Liver (tissue), 7 donors: ENCODE measurements at regions not wholly inside any gene's neighbourhood (a gene's known extent, or its start where the extent isn't known, plus 50 kb on each side); places are given as distances from the start of the nearest gene placed in this dataset.

Experiments used
- DNase-seq: peaks from one replicate; pipeline ENCODE4 v3.0.0-alpha.2; 2017; ENCODE audit warnings: low spot score
- H3K27ac ChIP-seq, 2 donors: one replicate each; pipeline ENCODE4 v1.7.0; 2013; ENCODE audit warnings: inconsistent platforms in 2 of 2, low read length in 2 of 2, control low read depth in 1 of 2, low read depth in 1 of 2, mild to moderate bottlenecking in 1 of 2
- H3K27me3 ChIP-seq, 4 donors: one replicate each; pipeline versions ENCODE4 v1.6.1 to v1.7.0; 2013; ENCODE audit warnings: low read length in 3 of 4, inconsistent platforms in 1 of 4, mild to moderate bottlenecking in 1 of 4, moderate library complexity in 1 of 4; ENCODE audit not compliant: control insufficient read depth in 4 of 4, insufficient read depth in 4 of 4
- H3K36me3 ChIP-seq, 4 donors: one replicate each; pipeline versions ENCODE4 v1.6.1 to v1.7.0; 2013; ENCODE audit warnings: low read length in 3 of 4, mild to moderate bottlenecking in 3 of 4, low read depth in 1 of 4, moderate library complexity in 1 of 4; ENCODE audit not compliant: control insufficient read depth in 4 of 4, insufficient read depth in 3 of 4
- H3K4me1 ChIP-seq, 4 donors: one replicate each; pipeline versions ENCODE4 v1.6.1 to v1.7.0; 2013; ENCODE audit warnings: low read length in 3 of 4, mild to moderate bottlenecking in 3 of 4, moderate library complexity in 1 of 4; ENCODE audit not compliant: control insufficient read depth in 4 of 4, insufficient read depth in 4 of 4
- H3K4me3 ChIP-seq, 3 donors: one replicate each; pipeline versions ENCODE4 v1.6.1 to v1.7.0; 2013; ENCODE audit warnings: low read length in 3 of 3, control low read depth in 1 of 3, low read depth in 1 of 3, mild to moderate bottlenecking in 1 of 3
- H3K9ac ChIP-seq, 2 donors: one replicate each; pipeline ENCODE4 v1.7.0; 2013; ENCODE audit warnings: low read length in 2 of 2, mild to moderate bottlenecking in 2 of 2, moderate library complexity in 2 of 2, control low read depth in 1 of 2, low read depth in 1 of 2
- H3K9me3 ChIP-seq, 4 donors: one replicate each; pipeline versions ENCODE4 v1.6.1 to v1.7.0; 2013; ENCODE audit warnings: low read length in 3 of 4; ENCODE audit not compliant: control insufficient read depth in 4 of 4
- ATF3 ChIP-seq: IDR thresholded peaks from 2 replicates; pipeline ENCODE4 v1.6.1; 2016; ENCODE audit warnings: antibody characterized with exemption
- CTCF ChIP-seq: fragments of 150-350 bp; IDR thresholded peaks from 2 replicates; pipeline ENCODE4 v1.5.1; 2017; ENCODE audit warnings: improper control_type of control experiment, low read depth, low read length; ENCODE audit not compliant: missing input control
- EGR1 ChIP-seq, 2 donors: IDR thresholded peaks; 2 replicates each; pipeline ENCODE4 v1.6.1; 2016 to 2018; ENCODE audit warnings: antibody characterized with exemption in 2 of 2, low read depth in 2 of 2
- FOXA1 ChIP-seq: IDR thresholded peaks from 2 replicates; pipeline ENCODE4 v1.6.1; 2016; ENCODE audit warnings: antibody characterized with exemption
- FOXA2 ChIP-seq: IDR thresholded peaks from 2 replicates; pipeline ENCODE4 v1.6.1; 2016; ENCODE audit warnings: antibody characterized with exemption
- GABPA ChIP-seq, 2 donors: IDR thresholded peaks in 1 of 2; conservative IDR thresholded peaks in 1 of 2; 2 replicates each; pipeline ENCODE4 v1.6.1; 2016; ENCODE audit warnings: antibody characterized with exemption in 2 of 2, mild to moderate bottlenecking in 1 of 2, moderate library complexity in 1 of 2
- HNF4A ChIP-seq, 2 donors: conservative IDR thresholded peaks; 2 replicates each; pipeline ENCODE4 v1.6.1; 2016; ENCODE audit warnings: antibody characterized with exemption in 2 of 2, mild to moderate bottlenecking in 2 of 2
- HNF4G ChIP-seq: IDR thresholded peaks from 2 replicates; pipeline ENCODE4 v1.6.1; 2016; ENCODE audit warnings: antibody characterized with exemption
- JUND ChIP-seq, 2 donors: IDR thresholded peaks; 2 replicates each; pipeline ENCODE4 v1.6.1; 2016; ENCODE audit warnings: antibody characterized with exemption in 2 of 2
- MAX ChIP-seq: IDR thresholded peaks from 2 replicates; pipeline ENCODE4 v1.6.1; 2016; ENCODE audit warnings: antibody characterized with exemption
- NR2F2 ChIP-seq: IDR thresholded peaks from 2 replicates; pipeline ENCODE4 v1.6.1; 2016; ENCODE audit warnings: antibody characterized with exemption
- RAD21 ChIP-seq, 2 donors: IDR thresholded peaks; 2 replicates each; pipeline ENCODE4 v1.6.1; 2016; ENCODE audit warnings: antibody characterized with exemption in 2 of 2, mild to moderate bottlenecking in 2 of 2
- REST ChIP-seq: IDR thresholded peaks from 2 replicates; pipeline ENCODE4 v1.6.1; 2016; ENCODE audit warnings: antibody characterized with exemption, mild to moderate bottlenecking
- RXRA ChIP-seq, 2 donors: IDR thresholded peaks; 2 replicates each; pipeline ENCODE4 v1.6.1; 2017 to 2018; ENCODE audit warnings: antibody characterized with exemption in 2 of 2, mild to moderate bottlenecking in 1 of 2
- SP1 ChIP-seq: IDR thresholded peaks from 2 replicates; pipeline ENCODE4 v1.6.1; 2018; ENCODE audit warnings: antibody characterized with exemption, mild to moderate bottlenecking
- TAF1 ChIP-seq: conservative IDR thresholded peaks from 2 replicates; pipeline ENCODE4 v1.6.1; 2016; ENCODE audit warnings: antibody characterized with exemption, mild to moderate bottlenecking
- YY1 ChIP-seq: IDR thresholded peaks from 2 replicates; pipeline ENCODE4 v1.6.1; 2016; ENCODE audit warnings: antibody characterized with exemption, mild to moderate bottlenecking
- ZBTB33 ChIP-seq: IDR thresholded peaks from 2 replicates; pipeline ENCODE4 v1.6.1; 2016; ENCODE audit warnings: antibody characterized with exemption
- donor health status: healthy.
- donor health status: healthy.
- donor health status: healthy.
- donor health status: healthy.

GRCh38 chr6:74320715-74321114, 624.7 kb downstream of the CD109 start (continued):
- no peak for TF ChIP-seq REST
- TF ChIP-seq JUND (IDR thresholded peaks at IDR 0.05) = no peak
- TF ChIP-seq NR2F2 = no peak
- no peak for TF ChIP-seq HNF4G
- TF ChIP-seq GABPA (IDR thresholded peaks at IDR 0.05 in 1 of 2, conservative IDR thresholded peaks at IDR 0.05 in 1 of 2) = no peak
- TF ChIP-seq YY1 = no peak
- no peak for TF ChIP-seq RXRA (IDR thresholded peaks at IDR 0.05)

GRCh38 chr6:74320074-74320473, 624.1 kb downstream of the CD109 start:
- Histone ChIP-seq H3K9ac (no peak overlapping the region), H3K27me3 (no peaks in the 10 kb centered on the region), H3K4me1 (no peaks in the 10 kb centered on the region), H3K36me3 (no peaks in the 10 kb centered on the region), H3K9me3 (no peaks in the 10 kb centered on the region), H3K4me3 (no peak overlapping the region), H3K27ac (no peak overlapping the region)
- TF ChIP-seq SP1 (no peak), FOXA1 (no peak), GABPA (IDR thresholded peaks at IDR 0.05 in 1 of 2, conservative IDR thresholded peaks at IDR 0.05 in 1 of 2) (no peak), NR2F2 (no peak), MAX (no peak), ZBTB33 (no peak), RAD21 (IDR thresholded peaks at IDR 0.05) (no peak), CTCF (no peak), ATF3 (no peak), YY1 (no peak), RXRA (IDR thresholded peaks at IDR 0.05) (no peak), EGR1 (IDR thresholded peaks at IDR 0.05; ENCODE audit: low read depth in 2 of 2) (no peak), JUND (IDR thresholded peaks at IDR 0.05) (no peak), REST (no peak), TAF1 (no peak), HNF4A (conservative IDR thresholded peaks at IDR 0.05) (no peak), HNF4G (no peak), FOXA2 (no peak)
- no peak for DNase-seq
